ENCODE measurements at regions not wholly inside any gene's neighbourhood (a gene's known extent, or its start where the extent isn't known, plus 50 kb on each side); places are given as distances from the start of the nearest gene placed in this dataset.

- TF ChIP-seq CTCF (IDR thresholded peaks at IDR 0.05; ENCODE audit: low read length) (no peak), EZH2 (IDR thresholded peaks at IDR 0.05; ENCODE audit: borderline replicate concordance, low read length) (no peak)
- Histone ChIP-seq H2AFZ (ENCODE audit: low read length) (no peak overlapping the region), H3K27me3 (ENCODE audit: insufficient read depth, low read length) (no peaks in the 10 kb centered on the region), H3K36me3 (ENCODE audit: insufficient read depth, low read length) (no peaks in the 10 kb centered on the region), H3K27ac (ENCODE audit: low read depth, low read length, poor library complexity, severe bottlenecking) (no peak overlapping the region), H3K9me2 (ENCODE audit: low read depth, low read length) (no peaks in the 10 kb centered on the region), H3K9me3 (ENCODE audit: low read length) (no peaks in the 10 kb centered on the region), H3F3A (ENCODE audit: insufficient read depth, low read length) (no peaks in the 10 kb centered on the region), H3K79me2 (ENCODE audit: insufficient read depth, low read length) (no peaks in the 10 kb centered on the region), H4K20me1 (ENCODE audit: insufficient read depth, low read length) (no peaks in the 10 kb centered on the region), H3K4me2 (ENCODE audit: low read length) (no peak overlapping the region), H3K4me1 (ENCODE audit: insufficient read depth, low read length, severe bottlenecking) (no peaks in the 10 kb centered on the region), H3K4me3 (ENCODE audit: low read depth, low read length, poor library complexity, severe bottlenecking) (no peak overlapping the region), H3K9ac (ENCODE audit: low read length) (no peak overlapping the region)
Observed at GRCh38 chr7:108642126-108642525, 72.5 kb downstream of the DNAJB9 start.

- Histone ChIP-seq H3K9me2 (ENCODE audit: low read depth, low read length) (no peaks in the 10 kb centered on the region), H3K4me1 (ENCODE audit: insufficient read depth, low read length, severe bottlenecking) (no peaks in the 10 kb centered on the region), H3K36me3 (ENCODE audit: insufficient read depth, low read length) (no peaks in the 10 kb centered on the region), H3K79me2 (ENCODE audit: insufficient read depth, low read length) (no peaks in the 10 kb centered on the region), H3K27ac (ENCODE audit: low read depth, low read length, poor library complexity, severe bottlenecking) (no peak overlapping the region), H4K20me1 (ENCODE audit: insufficient read depth, low read length) (no peaks in the 10 kb centered on the region), H3K9me3 (ENCODE audit: low read length) (no peaks in the 10 kb centered on the region), H3F3A (ENCODE audit: insufficient read depth, low read length) (no peaks in the 10 kb centered on the region), H3K4me3 (ENCODE audit: low read depth, low read length, poor library complexity, severe bottlenecking) (no peak overlapping the region), H3K27me3 (ENCODE audit: insufficient read depth, low read length) (no peaks in the 10 kb centered on the region), H3K4me2 (ENCODE audit: low read length) (no peak overlapping the region), H2AFZ (ENCODE audit: low read length) (no peak overlapping the region), H3K9ac (ENCODE audit: low read length) (no peak overlapping the region)
- TF ChIP-seq EZH2 (IDR thresholded peaks at IDR 0.05; ENCODE audit: borderline replicate concordance, low read length) (no peak), CTCF (IDR thresholded peaks at IDR 0.05; ENCODE audit: low read length) (no peak)
Observed at GRCh38 chr7:108643136-108643535, 73.5 kb downstream of the DNAJB9 start.

GRCh38 chr7:108648989-108649388 lies 79.3 kb downstream of the DNAJB9 start:
- no peaks in the 10 kb centered on the region for H4K20me1 ChIP-seq (ENCODE audit: insufficient read depth, low read length)
- H3F3A ChIP-seq (ENCODE audit: insufficient read depth, low read length): no peaks in the 10 kb centered on the region
- H3K27me3 ChIP-seq (ENCODE audit: insufficient read depth, low read length): no peaks in the 10 kb centered on the region; the same call in 1 of the 2 replicates
- no peak overlapping the region for H3K4me3 ChIP-seq (ENCODE audit: low read depth, low read length, poor library complexity, severe bottlenecking)
- H3K9ac ChIP-seq (ENCODE audit: low read length): no peak overlapping the region
- H3K4me1 ChIP-seq (ENCODE audit: insufficient read depth, low read length, severe bottlenecking): no peaks in the 10 kb centered on the region
- no peak overlapping the region for H2AFZ ChIP-seq (ENCODE audit: low read length)
- H3K27ac ChIP-seq (ENCODE audit: low read depth, low read length, poor library complexity, severe bottlenecking): no peak overlapping the region
- no peaks in the 10 kb centered on the region for H3K79me2 ChIP-seq (ENCODE audit: insufficient read depth, low read length)
- TF ChIP-seq EZH2 (IDR thresholded peaks at IDR 0.05; ENCODE audit: borderline replicate concordance, low read length) (no peak), CTCF (IDR thresholded peaks at IDR 0.05; ENCODE audit: low read length) (no peak)
- no peaks in the 10 kb centered on the region for H3K36me3 ChIP-seq (ENCODE audit: insufficient read depth, low read length)
- no peaks in the 10 kb centered on the region for H3K9me3 ChIP-seq (ENCODE audit: low read length)
- no peaks in the 10 kb centered on the region for H3K9me2 ChIP-seq (ENCODE audit: low read depth, low read length)
- no peak overlapping the region for H3K4me2 ChIP-seq (ENCODE audit: low read length)
